ENCODE measurements at regions not wholly inside any gene's neighbourhood (a gene's known extent, or its start where the extent isn't known, plus 50 kb on each side); places are given as distances from the start of the nearest gene placed in this dataset.

- no peak for TF ChIP-seq CTCF (conservative IDR thresholded peaks at IDR 0.05; ENCODE audit: low read depth in 2 of 2)
- TF ChIP-seq CREB1 (CRISPR knock-in tag; IDR thresholded peaks at IDR 0.05; ENCODE audit: low read depth), result no peak
- TF ChIP-seq EZH2 (IDR thresholded peaks at IDR 0.05; ENCODE audit: low read depth, unreplicated experiment), result no peak
- no peak for TF ChIP-seq EZH2phosphoT487 (IDR thresholded peaks at IDR 0.05; ENCODE audit: unreplicated experiment)
- TF ChIP-seq NANOG (IDR thresholded peaks at IDR 0.05; ENCODE audit: borderline replicate concordance), result no peak
- TF ChIP-seq POLR2AphosphoS5 (IDR thresholded peaks at IDR 0.05; ENCODE audit: low read depth), result no peak
- TF ChIP-seq ETS1 (IDR thresholded peaks at IDR 0.05), result no peak
- no peak for TF ChIP-seq JUNB (IDR thresholded peaks at IDR 0.05; ENCODE audit: unreplicated experiment)
- TF ChIP-seq REST (IDR thresholded peaks at IDR 0.05; ENCODE audit: unreplicated experiment), result no peak
- no peak for TF ChIP-seq ZNF331 (CRISPR knock-in tag; IDR thresholded peaks at IDR 0.05; ENCODE audit: low read depth)
- no peak for TF ChIP-seq ZNF462 (CRISPR knock-in tag; IDR thresholded peaks at IDR 0.05)
- no peak for TF ChIP-seq STAT1 (IDR thresholded peaks at IDR 0.05; ENCODE audit: unreplicated experiment)
Observed at GRCh38 chr14:40581264-40581663, 1025.4 kb upstream of the LRFN5 start.

Data from GM23338 (cell line).